Lower leg skin (tissue), 4 donors: ENCODE measurements at regions not wholly inside any gene's neighbourhood (a gene's known extent, or its start where the extent isn't known, plus 50 kb on each side); places are given as distances from the start of the nearest gene placed in this dataset.

ENCODE experiments used
- DNase-seq, 2 donors: peaks; one replicate each; pipeline ENCODE4 v3.0.0-alpha.2; 2019; ENCODE audit warnings: low spot score in 2 of 2
- H3K4me3 ChIP-seq: fragments of 200-600 bp; sonication (generic); 2 replicates; pipeline ENCODE4 v1.5.1; 2017; ENCODE audit warnings: mild to moderate bottlenecking, low read depth; ENCODE audit not compliant: poor library complexity, severe bottlenecking
- POLR2A ChIP-seq, 2 donors: fragments of 450-650 bp; IDR thresholded peaks; one replicate each; pipeline ENCODE4 v1.6.1; 2016 to 2017; ENCODE audit warnings: antibody characterized with exemption in 2 of 2, mild to moderate bottlenecking in 1 of 2, moderate library complexity in 1 of 2
- WGBS, 2 donors: methylation state at CpG; one replicate each; pipeline ENCODE4 v1.1.5; 2018; 5-methylcytosine and 5-hydroxymethylcytosine counted together
- intact Hi-C: fragments of 100-400 bp; cut with DNase I; formaldehyde crosslinking; loops from one replicate; pipeline ENCODE4 v1.15.0; 2023; ENCODE audit warnings: low total_unique reads
- TF ChIP-seq, protein P1 (sequence below), 3 donors: fragments of 450-650 bp; IDR thresholded peaks; one replicate each; pipeline ENCODE4 v1.5.1; 2016; ENCODE audit warnings: antibody characterized with exemption in 3 of 3, mild to moderate bottlenecking in 3 of 3, moderate library complexity in 2 of 3

DNA sequence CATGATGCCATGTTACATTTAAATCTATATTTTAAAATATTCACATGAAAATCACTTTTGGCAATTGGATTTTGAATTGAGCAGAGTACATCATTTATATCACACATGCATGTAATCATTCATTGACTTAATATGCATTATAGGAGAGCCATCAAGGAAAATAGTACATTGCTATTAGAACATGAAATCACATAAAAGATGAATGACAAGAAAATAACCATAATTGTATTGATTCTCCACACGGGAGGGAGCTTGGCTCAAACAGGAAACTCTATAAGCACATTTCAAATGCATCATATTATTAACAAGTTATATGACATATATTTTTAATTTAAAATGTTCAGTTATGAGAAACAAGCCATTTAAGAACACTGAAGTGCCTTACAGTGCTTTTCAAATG, 208.6 kb upstream of the PRR20A start:
- TF ChIP-seq, protein P1, sequence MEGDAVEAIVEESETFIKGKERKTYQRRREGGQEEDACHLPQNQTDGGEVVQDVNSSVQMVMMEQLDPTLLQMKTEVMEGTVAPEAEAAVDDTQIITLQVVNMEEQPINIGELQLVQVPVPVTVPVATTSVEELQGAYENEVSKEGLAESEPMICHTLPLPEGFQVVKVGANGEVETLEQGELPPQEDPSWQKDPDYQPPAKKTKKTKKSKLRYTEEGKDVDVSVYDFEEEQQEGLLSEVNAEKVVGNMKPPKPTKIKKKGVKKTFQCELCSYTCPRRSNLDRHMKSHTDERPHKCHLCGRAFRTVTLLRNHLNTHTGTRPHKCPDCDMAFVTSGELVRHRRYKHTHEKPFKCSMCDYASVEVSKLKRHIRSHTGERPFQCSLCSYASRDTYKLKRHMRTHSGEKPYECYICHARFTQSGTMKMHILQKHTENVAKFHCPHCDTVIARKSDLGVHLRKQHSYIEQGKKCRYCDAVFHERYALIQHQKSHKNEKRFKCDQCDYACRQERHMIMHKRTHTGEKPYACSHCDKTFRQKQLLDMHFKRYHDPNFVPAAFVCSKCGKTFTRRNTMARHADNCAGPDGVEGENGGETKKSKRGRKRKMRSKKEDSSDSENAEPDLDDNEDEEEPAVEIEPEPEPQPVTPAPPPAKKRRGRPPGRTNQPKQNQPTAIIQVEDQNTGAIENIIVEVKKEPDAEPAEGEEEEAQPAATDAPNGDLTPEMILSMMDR (IDR thresholded peaks at IDR 0.05) = no peak
- TF ChIP-seq POLR2A (IDR thresholded peaks at IDR 0.05) = no peak
- intact Hi-C loops = no loop called here

DNA sequence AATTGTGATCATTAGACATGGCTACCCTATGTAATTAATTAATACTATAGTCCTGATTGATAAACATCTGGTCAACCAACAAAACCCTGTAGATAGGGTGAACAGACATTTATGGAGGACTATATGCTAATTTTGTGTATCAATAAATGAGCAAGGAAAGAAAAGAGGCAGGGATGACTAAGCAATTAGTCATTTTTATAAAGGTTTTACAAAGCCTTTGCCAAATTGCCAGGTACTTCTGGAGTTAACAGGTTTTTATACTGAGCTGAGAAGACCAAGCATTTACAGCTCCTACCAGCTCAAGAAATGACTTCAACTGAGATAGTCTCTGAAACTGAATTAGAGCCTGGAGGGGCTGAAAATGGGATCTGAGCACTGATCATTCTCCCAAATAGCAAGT, 186.8 kb upstream of the PRR20A start:
- intact Hi-C loops = no loop called here
- no peak overlapping the region for H3K4me3 ChIP-seq
- TF ChIP-seq, protein P1 (IDR thresholded peaks at IDR 0.05) = no peak
- no peak for TF ChIP-seq POLR2A (IDR thresholded peaks at IDR 0.05)
- no peak for DNase-seq

More for the DNA sequence above, 208.6 kb upstream of the PRR20A start:
- DNase-seq = no peak
- no peak overlapping the region for H3K4me3 ChIP-seq
- 78 to 79% methylated on average over 1 of the region's 1 CpG for WGBS, 2 donors

DNA sequence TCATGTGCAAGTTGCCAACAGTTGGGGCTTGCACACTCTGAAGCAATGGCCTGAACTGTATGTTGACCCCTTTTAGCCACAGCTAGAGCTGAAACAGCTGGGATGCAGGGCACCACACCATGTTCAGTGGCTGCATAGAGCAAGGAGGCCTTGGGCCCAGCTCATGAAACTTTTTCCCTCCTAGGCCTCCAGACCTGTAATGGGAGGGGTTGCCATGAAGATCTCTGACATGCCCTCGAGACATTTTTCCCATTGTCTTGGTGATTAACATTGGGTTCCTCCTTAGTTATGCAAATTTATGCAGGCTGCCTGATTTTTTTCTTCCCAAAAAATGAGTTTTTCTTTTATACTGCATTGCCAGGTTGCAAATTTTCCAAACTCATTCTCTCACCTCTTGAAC, 165.1 kb upstream of the PRR20A start:
- 78 to 94% methylated on average over 1 of the region's 1 CpG for WGBS, 2 donors
- H3K4me3 ChIP-seq = no peak overlapping the region
- no peak for DNase-seq
- TF ChIP-seq POLR2A (IDR thresholded peaks at IDR 0.05) = no peak
- TF ChIP-seq, protein P1 (IDR thresholded peaks at IDR 0.05) = no peak
- intact Hi-C loops = no loop called here

DNA sequence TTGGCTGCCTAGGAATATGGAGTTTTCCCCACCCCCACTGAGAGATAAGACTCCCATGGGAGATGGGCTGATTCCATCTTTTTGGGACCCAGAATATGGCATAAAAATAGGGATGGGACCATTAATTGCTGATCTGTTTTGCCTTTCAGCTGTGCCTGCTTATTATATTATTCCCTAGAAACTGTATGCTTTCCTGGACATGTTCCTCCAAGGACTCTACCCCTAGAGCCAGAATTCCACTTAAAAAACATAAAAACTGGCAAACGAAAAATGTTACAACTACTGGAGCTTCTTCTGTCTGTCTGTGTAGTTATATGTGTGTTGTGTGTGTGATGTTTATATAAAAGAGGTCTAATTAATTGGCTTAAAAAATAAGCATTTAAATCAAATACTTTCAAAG, 159.9 kb upstream of the PRR20A start:
- intact Hi-C loops = loop anchor here (10.0 kb wide), 1 partner anchor 904 kb away; no protein-coding TSS in a partner anchor
- no peak for TF ChIP-seq POLR2A (IDR thresholded peaks at IDR 0.05)
- TF ChIP-seq, protein P1 (IDR thresholded peaks at IDR 0.05) = no peak
- WGBS, 2 donors = 32 to 35% methylated on average over 1 of the region's 1 CpG
- DNase-seq = no peak
- H3K4me3 ChIP-seq = no peak overlapping the region

DNA sequence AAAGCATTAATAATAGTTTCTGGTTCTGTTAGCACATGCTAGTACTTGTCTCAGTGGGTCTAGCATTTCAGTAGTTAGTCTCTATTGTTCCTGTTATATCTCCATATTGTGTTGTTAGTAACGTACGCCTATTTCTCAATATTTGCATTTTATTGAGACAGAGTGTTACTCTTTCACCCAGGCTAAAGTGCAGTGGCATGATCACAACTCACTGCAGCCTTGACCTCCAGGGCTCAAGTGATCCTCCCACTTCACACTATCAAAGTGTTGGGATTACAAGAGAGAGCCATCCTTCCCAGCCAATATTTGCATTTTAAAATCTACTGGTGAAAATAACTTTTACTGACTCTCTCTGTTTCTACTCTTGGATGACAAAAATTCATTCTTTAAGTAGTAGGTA, 154.6 kb upstream of the PRR20A start:
- no peak for TF ChIP-seq POLR2A (IDR thresholded peaks at IDR 0.05)
- TF ChIP-seq, protein P1 (IDR thresholded peaks at IDR 0.05) = no peak
- no peak overlapping the region for H3K4me3 ChIP-seq
- no peak for DNase-seq
- intact Hi-C loops = loop anchor here (5.0 to 10.0 kb wide), 2 partner anchors 836 to 899 kb away; no protein-coding TSS in a partner anchor
- WGBS, 2 donors = 85 to 87% methylated on average over 2 of the region's 2 CpGs

DNA sequence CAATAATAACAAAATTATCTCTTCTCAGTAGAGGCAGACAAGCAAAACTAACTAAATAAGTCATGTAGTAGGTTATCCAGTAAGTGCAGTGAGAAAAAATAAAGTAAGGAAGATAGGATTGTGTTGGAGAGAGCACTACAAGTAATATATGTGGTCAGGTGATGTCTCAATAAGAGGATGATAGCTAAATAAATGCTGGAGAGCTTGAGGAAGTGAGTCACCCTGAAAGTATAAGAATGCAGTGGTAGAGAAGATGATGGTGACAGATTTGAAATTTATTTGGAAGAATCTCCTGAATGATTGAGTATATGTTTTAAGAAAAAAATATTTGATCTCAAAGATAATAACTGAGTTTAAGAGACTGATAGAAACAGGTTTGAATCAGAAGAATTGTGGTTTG, 152.2 kb upstream of the PRR20A start:
- TF ChIP-seq POLR2A (IDR thresholded peaks at IDR 0.05) = no peak
- TF ChIP-seq, protein P1 (IDR thresholded peaks at IDR 0.05) = no peak
- H3K4me3 ChIP-seq = no peak overlapping the region
- no peak for DNase-seq
- intact Hi-C loops = loop anchor here (5.0 to 10.0 kb wide), 2 partner anchors 834 to 896 kb away; no protein-coding TSS in a partner anchor
